ENCODE measurements at regions not wholly inside any gene's neighbourhood (a gene's known extent, or its start where the extent isn't known, plus 50 kb on each side); places are given as distances from the start of the nearest gene placed in this dataset.

DNA sequence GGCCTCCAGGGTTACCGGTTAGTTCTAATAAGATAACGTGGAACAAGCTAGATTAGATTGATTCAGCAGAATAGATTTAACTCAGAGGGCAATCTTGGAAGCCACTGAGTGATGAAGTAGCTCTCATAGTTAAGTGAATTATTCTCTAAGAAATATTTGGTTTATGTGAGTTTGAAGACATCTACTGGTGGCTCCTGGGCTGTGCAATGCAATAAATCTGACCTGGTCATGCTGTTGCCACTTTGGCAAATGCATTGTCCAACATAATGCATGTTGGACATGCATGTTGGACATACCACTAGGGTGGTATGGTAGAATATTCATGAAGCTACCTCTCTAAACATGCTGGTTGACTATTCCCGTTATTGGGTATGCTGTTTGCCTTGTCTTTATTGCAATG, 493.7 kb upstream of the VRK2 start:
- TF ChIP-seq CTCF (IDR thresholded peaks at IDR 0.05): no peak
- TF ChIP-seq POLR2A (IDR thresholded peaks at IDR 0.05): no peak

All from ovary (tissue), 3 donors.